ENCODE measurements at regions not wholly inside any gene's neighbourhood (a gene's known extent, or its start where the extent isn't known, plus 50 kb on each side); places are given as distances from the start of the nearest gene placed in this dataset.
A peak's percentile ranks its signal among the peaks of the same experiment; 100 is the strongest.

DNA sequence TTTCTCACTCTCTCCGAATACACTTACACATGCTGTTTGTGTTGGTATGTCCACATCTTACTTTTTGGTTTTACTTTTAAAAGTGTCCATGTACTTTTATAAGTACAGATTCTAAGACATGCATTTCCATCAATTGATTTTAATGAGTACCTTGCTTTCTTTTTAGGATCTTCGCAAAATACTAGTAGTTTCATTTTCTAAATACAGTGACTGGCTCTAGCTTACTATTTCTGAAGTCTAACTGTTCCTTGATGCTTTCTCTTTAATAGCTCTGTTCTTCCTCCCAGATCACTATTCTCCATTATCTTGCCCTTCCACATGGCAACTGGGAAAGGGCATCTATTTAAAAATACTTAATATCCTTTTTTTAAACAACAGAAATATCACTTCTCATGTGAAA, 164.1 kb downstream of the KITLG start:
- Histone ChIP-seq H3K56ac (ENCODE audit: extremely low read depth, insufficient read depth, low read length) (no peak overlapping the region), H3K18ac (ENCODE audit: low read depth, low read length) (no peak overlapping the region), H4K8ac (ENCODE audit: low read depth in 2 of 2, low read length in 2 of 2) (no peak overlapping the region), H3K4ac (ENCODE audit: low read depth, low read length) (no peak overlapping the region), H4K20me1 (ENCODE audit: insufficient read depth, low read length) (no peaks in the 10 kb centered on the region), H4K5ac (ENCODE audit: low read depth, low read length) (no peak overlapping the region), H3K4me1 (ENCODE audit: control insufficient read depth, insufficient read depth, low read length) (peaks cover 11% of the 10 kb centered on the region), H4K91ac (ENCODE audit: insufficient read depth, low read depth, low read length) (no peak overlapping the region), H3K27me3 (ENCODE audit: control insufficient read depth, insufficient read depth, low read length) (no peaks in the 10 kb centered on the region), H3K9me3 (ENCODE audit: control insufficient read depth, insufficient read depth, low read length) (no peaks in the 10 kb centered on the region), H3K23ac (ENCODE audit: low read depth, low read length) (no peak overlapping the region), H2AK5ac (ENCODE audit: low read depth, low read length) (no peak overlapping the region), H2BK15ac (ENCODE audit: low read depth, low read length) (no peak overlapping the region), H2BK5ac (ENCODE audit: low read depth, low read length, poor library complexity, severe bottlenecking) (no peak overlapping the region), H3K9me1 (ENCODE audit: insufficient read depth, low read length) (peaks cover 11% of the 10 kb centered on the region), H2AFZ (replicated peaks; ENCODE audit: low read length, poor library complexity) (no peak overlapping the region), H2BK20ac (ENCODE audit: low read depth, low read length) (no peak overlapping the region), H3K9ac (ENCODE audit: low read depth, low read length) (no peak overlapping the region; the same call in 1 of the 2 replicates), H3K27ac (ENCODE audit: insufficient read depth, low read length) (no peak overlapping the region), H2BK120ac (ENCODE audit: low read depth, low read length) (no peak overlapping the region), H2AK9ac (replicated peaks; ENCODE audit: low read depth, low read length, poor library complexity) (no peak overlapping the region), H3K79me1 (ENCODE audit: low read depth in 1 of 2, low read length in 2 of 2) (peaks cover 3 to 8% of the 10 kb centered on the region in 2 experiments), H3K14ac (replicated peaks; ENCODE audit: low read depth, low read length) (no peak overlapping the region), H3K36me3 (ENCODE audit: control insufficient read depth, insufficient read depth, low read length) (no peaks in the 10 kb centered on the region), H3K4me2 (ENCODE audit: low read depth, low read length) (peak overlapping the region; percentile 71; the same call in 1 of the 2 replicates), H3K4me3 (ENCODE audit: insufficient read depth, low read depth, low read length) (no peak overlapping the region)
- no peak for TF ChIP-seq POLR2A (IDR thresholded peaks at IDR 0.05; ENCODE audit: low read depth, low read length)
- TF ChIP-seq SMC3 (IDR thresholded peaks at IDR 0.05; ENCODE audit: low read depth, low read length) = no peak
- no peak for TF ChIP-seq MAFK (IDR thresholded peaks at IDR 0.05; ENCODE audit: low read depth, low read length)
- TF ChIP-seq, protein P1, sequence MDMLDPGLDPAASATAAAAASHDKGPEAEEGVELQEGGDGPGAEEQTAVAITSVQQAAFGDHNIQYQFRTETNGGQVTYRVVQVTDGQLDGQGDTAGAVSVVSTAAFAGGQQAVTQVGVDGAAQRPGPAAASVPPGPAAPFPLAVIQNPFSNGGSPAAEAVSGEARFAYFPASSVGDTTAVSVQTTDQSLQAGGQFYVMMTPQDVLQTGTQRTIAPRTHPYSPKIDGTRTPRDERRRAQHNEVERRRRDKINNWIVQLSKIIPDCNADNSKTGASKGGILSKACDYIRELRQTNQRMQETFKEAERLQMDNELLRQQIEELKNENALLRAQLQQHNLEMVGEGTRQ (IDR thresholded peaks at IDR 0.05; ENCODE audit: low read depth, low read length) = no peak
- TF ChIP-seq, protein P2, sequence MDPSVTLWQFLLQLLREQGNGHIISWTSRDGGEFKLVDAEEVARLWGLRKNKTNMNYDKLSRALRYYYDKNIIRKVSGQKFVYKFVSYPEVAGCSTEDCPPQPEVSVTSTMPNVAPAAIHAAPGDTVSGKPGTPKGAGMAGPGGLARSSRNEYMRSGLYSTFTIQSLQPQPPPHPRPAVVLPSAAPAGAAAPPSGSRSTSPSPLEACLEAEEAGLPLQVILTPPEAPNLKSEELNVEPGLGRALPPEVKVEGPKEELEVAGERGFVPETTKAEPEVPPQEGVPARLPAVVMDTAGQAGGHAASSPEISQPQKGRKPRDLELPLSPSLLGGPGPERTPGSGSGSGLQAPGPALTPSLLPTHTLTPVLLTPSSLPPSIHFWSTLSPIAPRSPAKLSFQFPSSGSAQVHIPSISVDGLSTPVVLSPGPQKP (IDR thresholded peaks at IDR 0.05; ENCODE audit: borderline replicate concordance, low read depth, low read length) = no peak
- no peak for TF ChIP-seq BHLHE40 (IDR thresholded peaks at IDR 0.05; ENCODE audit: low read depth, low read length)
- TF ChIP-seq RFX5 (IDR thresholded peaks at IDR 0.05; ENCODE audit: low read depth, low read length) = no peak
- no peak for TF ChIP-seq MAZ (IDR thresholded peaks at IDR 0.05; ENCODE audit: borderline replicate concordance, low read depth, low read length)
- no peak for TF ChIP-seq MXI1 (IDR thresholded peaks at IDR 0.05; ENCODE audit: borderline replicate concordance, low read depth, low read length)
- no peak for TF ChIP-seq FOS (IDR thresholded peaks at IDR 0.05; ENCODE audit: low read depth, low read length)
- TF ChIP-seq RCOR1 (IDR thresholded peaks at IDR 0.05; ENCODE audit: insufficient replicate concordance, low read length) = no peak
- no peak for TF ChIP-seq NFE2L2 (IDR thresholded peaks at IDR 0.05; ENCODE audit: low read depth, low read length)
- no peak for TF ChIP-seq CEBPB (IDR thresholded peaks at IDR 0.05; ENCODE audit: low read depth, low read length)
- no peak for TF ChIP-seq CHD1 (IDR thresholded peaks at IDR 0.05; ENCODE audit: low read depth, low read length)
- TF ChIP-seq, protein P3, sequence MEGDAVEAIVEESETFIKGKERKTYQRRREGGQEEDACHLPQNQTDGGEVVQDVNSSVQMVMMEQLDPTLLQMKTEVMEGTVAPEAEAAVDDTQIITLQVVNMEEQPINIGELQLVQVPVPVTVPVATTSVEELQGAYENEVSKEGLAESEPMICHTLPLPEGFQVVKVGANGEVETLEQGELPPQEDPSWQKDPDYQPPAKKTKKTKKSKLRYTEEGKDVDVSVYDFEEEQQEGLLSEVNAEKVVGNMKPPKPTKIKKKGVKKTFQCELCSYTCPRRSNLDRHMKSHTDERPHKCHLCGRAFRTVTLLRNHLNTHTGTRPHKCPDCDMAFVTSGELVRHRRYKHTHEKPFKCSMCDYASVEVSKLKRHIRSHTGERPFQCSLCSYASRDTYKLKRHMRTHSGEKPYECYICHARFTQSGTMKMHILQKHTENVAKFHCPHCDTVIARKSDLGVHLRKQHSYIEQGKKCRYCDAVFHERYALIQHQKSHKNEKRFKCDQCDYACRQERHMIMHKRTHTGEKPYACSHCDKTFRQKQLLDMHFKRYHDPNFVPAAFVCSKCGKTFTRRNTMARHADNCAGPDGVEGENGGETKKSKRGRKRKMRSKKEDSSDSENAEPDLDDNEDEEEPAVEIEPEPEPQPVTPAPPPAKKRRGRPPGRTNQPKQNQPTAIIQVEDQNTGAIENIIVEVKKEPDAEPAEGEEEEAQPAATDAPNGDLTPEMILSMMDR (conservative IDR thresholded peaks at IDR 0.05; ENCODE audit: low read depth, low read length) = no peak
- TF ChIP-seq RAD21 (IDR thresholded peaks at IDR 0.05; ENCODE audit: low read length) = no peak
- dilution Hi-C loops (cut with HindIII; ENCODE audit: low sequenced_read_pairs, unreplicated experiment) = no loop called here
- no CpG with 5 or more reads among the region's 2 CpGs for WGBS, 2 experiments (ENCODE audit: extremely low coverage in 2 of 2, insufficient read length in 1 of 2)
- ATAC-seq (ENCODE audit: low read depth) (no peak), DNase-seq (no peak)
- ChIA-PET POLR2A (ENCODE audit: unreplicated experiment) (interaction anchor here (0.6 kb wide), 1 partner anchor 159 kb away, joined by 4 read pairs; no protein-coding TSS in a partner anchor), CTCF (no interaction called here)
- in situ Hi-C loops (cut with MboI; ENCODE audit: low sequenced_read_pairs) = no loop called here
- intact Hi-C loops (cut with micrococcal nuclease) = no loop called here
- BruUV-seq (replicated peaks) = no TSS peak

Measured in IMR-90 (cell line).